Kidney (tissue), 13 donors: ENCODE measurements at regions not wholly inside any gene's neighbourhood (a gene's known extent, or its start where the extent isn't known, plus 50 kb on each side); places are given as distances from the start of the nearest gene placed in this dataset.

ENCODE experiments used
- DNase-seq, 5 donors: peaks; one replicate each; pipeline ENCODE4 v3.0.0-alpha.2; 2013 to 2020
- FAIRE-seq: peaks from 2 replicates; lab custom pipeline; 2012; peaks lifted over from hg19 to GRCh38; lab: Jason Lieb, UNC
- H3K27ac ChIP-seq, 2 donors: one replicate each; pipeline ENCODE4 v1.7.0; 2013; ENCODE audit warnings: low read depth in 2 of 2, low read length in 2 of 2, inconsistent platforms in 1 of 2
- H3K27me3 ChIP-seq: one replicate; pipeline ENCODE4 v1.7.1; 2013; ENCODE audit warnings: low read length, inconsistent platforms; ENCODE audit not compliant: control insufficient read depth, insufficient read depth
- H3K36me3 ChIP-seq, 3 donors: one replicate each; pipeline versions ENCODE4 v1.7.0 to v1.7.1; 2013; ENCODE audit warnings: low read length in 3 of 3, control low read depth in 1 of 3, inconsistent platforms in 1 of 3; ENCODE audit not compliant: insufficient read depth in 3 of 3, control insufficient read depth in 2 of 3
- H3K4me1 ChIP-seq, 3 donors: one replicate each; pipeline versions ENCODE4 v1.7.0 to v1.7.1; 2013; ENCODE audit warnings: low read length in 3 of 3, inconsistent platforms in 1 of 3, low read depth in 1 of 3; ENCODE audit not compliant: control insufficient read depth in 2 of 3, insufficient read depth in 2 of 3
- H3K4me3 ChIP-seq, 3 donors: one replicate each; pipeline versions ENCODE4 v1.7.0 to v1.8.1; 2013; ENCODE audit warnings: low read length in 3 of 3, control low read depth in 1 of 3, inconsistent platforms in 1 of 3
- H3K9ac ChIP-seq, 3 donors: one replicate each; pipeline versions ENCODE4 v1.7.0 to v1.7.1; 2013; ENCODE audit warnings: low read length in 3 of 3, control low read depth in 1 of 3, inconsistent platforms in 1 of 3
- H3K9me3 ChIP-seq, 3 donors: one replicate each; pipeline versions ENCODE4 v1.7.0 to v1.7.1; 2013; ENCODE audit warnings: low read length in 3 of 3, control low read depth in 1 of 3, inconsistent platforms in 1 of 3; ENCODE audit not compliant: control insufficient read depth in 2 of 3, insufficient read depth in 1 of 3
- intact Hi-C: fragments of 100-400 bp; cut with DNase I; formaldehyde crosslinking; loops from one replicate; pipeline ENCODE4 v1.11.1; 2022
- TF ChIP-seq, protein P1 (sequence below): IDR thresholded peaks from 3 replicates; pipeline ENCODE4 v1.5.1; 2012; ENCODE audit warnings: mild to moderate bottlenecking, moderate library complexity, borderline replicate concordance; ENCODE audit not compliant: insufficient read depth; ENCODE audit errors: extremely low read depth
- donor health status: control.
- donor health status: control.
- donor health status: control.
- donor health status: control.
- donor health status: control.
- donor health status: DM: yes; HTN: yes; CAD: no.
- donor health status: Normal renal cell carcinoma (clear cell type).

DNA sequence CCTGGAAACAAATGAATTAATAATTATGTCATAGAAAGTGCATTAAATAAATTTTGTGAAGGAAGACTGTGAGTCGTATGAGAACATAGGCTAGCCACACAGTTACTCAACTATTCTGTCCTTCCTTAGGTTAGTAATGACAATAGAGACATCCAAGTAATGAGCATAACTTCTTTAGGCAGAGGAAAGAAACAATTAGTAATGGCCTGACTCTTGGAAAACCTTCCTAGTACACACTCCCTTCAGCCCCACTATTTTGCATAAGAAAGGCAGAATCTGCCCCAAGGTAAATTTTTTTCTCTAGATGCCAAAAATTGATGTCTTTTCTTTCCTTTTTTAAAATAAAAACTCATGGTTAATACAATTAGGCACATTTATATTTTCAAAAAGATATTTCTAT, 1619.0 kb upstream of the WWC1 start:
- FAIRE-seq (no peak), DNase-seq (no peak)
- no peaks in the 10 kb centered on the region for H3K4me1 ChIP-seq
- H3K27me3 ChIP-seq = no peaks in the 10 kb centered on the region
- no peaks in the 10 kb centered on the region for H3K9me3 ChIP-seq
- TF ChIP-seq, protein P1, sequence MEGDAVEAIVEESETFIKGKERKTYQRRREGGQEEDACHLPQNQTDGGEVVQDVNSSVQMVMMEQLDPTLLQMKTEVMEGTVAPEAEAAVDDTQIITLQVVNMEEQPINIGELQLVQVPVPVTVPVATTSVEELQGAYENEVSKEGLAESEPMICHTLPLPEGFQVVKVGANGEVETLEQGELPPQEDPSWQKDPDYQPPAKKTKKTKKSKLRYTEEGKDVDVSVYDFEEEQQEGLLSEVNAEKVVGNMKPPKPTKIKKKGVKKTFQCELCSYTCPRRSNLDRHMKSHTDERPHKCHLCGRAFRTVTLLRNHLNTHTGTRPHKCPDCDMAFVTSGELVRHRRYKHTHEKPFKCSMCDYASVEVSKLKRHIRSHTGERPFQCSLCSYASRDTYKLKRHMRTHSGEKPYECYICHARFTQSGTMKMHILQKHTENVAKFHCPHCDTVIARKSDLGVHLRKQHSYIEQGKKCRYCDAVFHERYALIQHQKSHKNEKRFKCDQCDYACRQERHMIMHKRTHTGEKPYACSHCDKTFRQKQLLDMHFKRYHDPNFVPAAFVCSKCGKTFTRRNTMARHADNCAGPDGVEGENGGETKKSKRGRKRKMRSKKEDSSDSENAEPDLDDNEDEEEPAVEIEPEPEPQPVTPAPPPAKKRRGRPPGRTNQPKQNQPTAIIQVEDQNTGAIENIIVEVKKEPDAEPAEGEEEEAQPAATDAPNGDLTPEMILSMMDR = no peak
- H3K36me3 ChIP-seq = no peaks in the 10 kb centered on the region
- H3K4me3 ChIP-seq = no peak overlapping the region
- no peak overlapping the region for H3K9ac ChIP-seq
- intact Hi-C loops = no loop called here
- no peak overlapping the region for H3K27ac ChIP-seq

DNA sequence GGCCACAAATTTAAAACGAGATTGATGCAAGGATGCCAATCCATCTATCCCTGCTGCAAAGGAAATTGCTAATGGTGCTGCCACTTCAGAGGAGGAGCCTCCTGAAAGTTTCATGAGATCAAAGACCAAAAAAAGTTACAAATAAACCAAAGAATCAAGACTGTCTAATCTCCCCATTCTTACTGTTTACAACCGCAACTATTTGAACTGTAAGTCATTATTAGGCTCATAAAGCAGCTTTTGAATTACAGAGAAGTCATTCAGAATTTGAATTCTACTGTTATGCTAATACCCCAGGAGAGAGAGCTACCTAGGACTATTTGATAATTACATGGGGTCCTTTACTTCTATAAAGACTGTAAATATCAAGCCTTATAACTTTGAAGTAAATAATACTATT, 1613.6 kb upstream of the WWC1 start:
- TF ChIP-seq, protein P1 = no peak
- Histone ChIP-seq H3K4me3 (no peak overlapping the region), H3K27ac (no peak overlapping the region), H3K36me3 (no peaks in the 10 kb centered on the region), H3K9me3 (no peaks in the 10 kb centered on the region), H3K4me1 (no peaks in the 10 kb centered on the region), H3K27me3 (no peaks in the 10 kb centered on the region), H3K9ac (no peak overlapping the region)
- DNase-seq = peak in 1 of 5 donors; percentile 2
- intact Hi-C loops = no loop called here
- FAIRE-seq = no peak

DNA sequence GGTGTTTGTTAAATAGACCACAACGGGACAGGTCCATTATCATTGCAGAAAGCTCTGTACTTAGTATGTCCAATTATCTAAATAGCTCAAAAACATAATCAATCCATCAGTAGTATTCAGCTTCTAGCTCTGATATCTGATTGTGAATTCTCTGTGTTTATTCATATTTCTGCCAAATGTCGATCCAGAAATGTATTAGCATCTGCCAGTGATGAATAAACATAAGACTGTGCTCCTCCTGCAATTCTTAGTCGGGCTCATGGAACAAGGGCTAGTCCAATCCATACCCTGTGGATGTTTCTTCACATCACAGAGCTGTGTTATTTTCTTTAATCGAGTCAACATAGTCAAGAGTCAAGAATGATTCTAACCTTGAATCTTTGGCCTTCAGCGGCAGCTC, 1612.1 kb upstream of the WWC1 start:
- H3K27me3 ChIP-seq = no peaks in the 10 kb centered on the region
- no peak overlapping the region for H3K4me3 ChIP-seq
- FAIRE-seq (no peak), DNase-seq (no peak)
- intact Hi-C loops = no loop called here
- H3K9me3 ChIP-seq = no peaks in the 10 kb centered on the region
- H3K27ac ChIP-seq = no peak overlapping the region
- H3K4me1 ChIP-seq = no peaks in the 10 kb centered on the region
- no peaks in the 10 kb centered on the region for H3K36me3 ChIP-seq
- TF ChIP-seq, protein P1 = no peak
- no peak overlapping the region for H3K9ac ChIP-seq

DNA sequence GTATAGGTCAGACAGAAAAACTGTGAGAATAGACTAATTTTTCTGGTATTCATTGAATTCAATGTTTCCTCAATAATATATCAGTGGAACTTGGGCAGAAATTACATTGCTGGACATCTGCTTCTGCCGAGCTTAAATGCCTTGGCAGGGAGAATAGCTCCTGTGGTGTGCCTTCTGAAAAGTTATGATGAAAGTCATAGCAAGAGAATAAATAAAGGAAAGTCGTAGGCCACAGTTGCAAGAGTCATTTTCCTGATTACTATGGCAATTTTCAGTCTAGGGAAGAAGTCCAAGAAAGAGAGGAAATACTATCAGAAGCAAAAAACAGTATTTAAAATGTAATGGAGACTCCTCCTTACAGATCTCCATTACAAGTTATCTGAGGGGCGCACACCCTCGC, 1596.1 kb upstream of the WWC1 start:
- no peaks in the 10 kb centered on the region for H3K9me3 ChIP-seq
- no peak overlapping the region for H3K4me3 ChIP-seq
- H3K9ac ChIP-seq = no peak overlapping the region
- H3K4me1 ChIP-seq = no peaks in the 10 kb centered on the region
- no peak for DNase-seq
- intact Hi-C loops = no loop called here
- TF ChIP-seq, protein P1 = no peak
- no peaks in the 10 kb centered on the region for H3K36me3 ChIP-seq
- no peaks in the 10 kb centered on the region for H3K27me3 ChIP-seq
- no peak overlapping the region for H3K27ac ChIP-seq
- no peak for FAIRE-seq
